Ovary (tissue), 3 donors: ENCODE measurements at regions not wholly inside any gene's neighbourhood (a gene's known extent, or its start where the extent isn't known, plus 50 kb on each side); places are given as distances from the start of the nearest gene placed in this dataset.

ENCODE experiments used
- CTCF ChIP-seq, 3 donors: fragments of 450-650 bp in 2 of 3; fragments of 200-600 bp in 1 of 3; IDR thresholded peaks; one replicate each; pipeline versions ENCODE4 v1.5.1 to v1.8.0; 2016 to 2022; ENCODE audit warnings: antibody characterized with exemption in 3 of 3, mild to moderate bottlenecking in 1 of 3
- EP300 ChIP-seq: sonication (generic); formaldehyde crosslinking; IDR thresholded peaks from one replicate; pipeline ENCODE4 v1.6.1; 2017; ENCODE audit warnings: antibody characterized with exemption
- POLR2A ChIP-seq: fragments of 450-650 bp; IDR thresholded peaks from one replicate; pipeline ENCODE4 v1.6.1; 2017; ENCODE audit warnings: antibody characterized with exemption, mild to moderate bottlenecking, moderate library complexity
- donor health status: DM: no; HTN: no; CAD: no.

- no peak for TF ChIP-seq POLR2A
- no peak for TF ChIP-seq EP300
- TF ChIP-seq CTCF (IDR thresholded peaks at IDR 0.05), result no peak
Observed at GRCh38 chr15:94047566-94047965, 183.8 kb upstream of the MCTP2 start.
